GM21423 (cell line): ENCODE measurements at regions not wholly inside any gene's neighbourhood (a gene's known extent, or its start where the extent isn't known, plus 50 kb on each side); places are given as distances from the start of the nearest gene placed in this dataset.

ENCODE experiments used
- ATAC-seq: cut with Tn5 transposase; IDR thresholded peaks from one replicate; pipeline ENCODE4 v1.9.1; 2021; ENCODE audit warnings: mild to moderate bottlenecking, moderate library complexity; ENCODE audit not compliant: unreplicated experiment

GRCh38 chr5:169450464-169450863 is 133.1 kb upstream of the SPDL1 start:
- no peak for ATAC-seq

DNA sequence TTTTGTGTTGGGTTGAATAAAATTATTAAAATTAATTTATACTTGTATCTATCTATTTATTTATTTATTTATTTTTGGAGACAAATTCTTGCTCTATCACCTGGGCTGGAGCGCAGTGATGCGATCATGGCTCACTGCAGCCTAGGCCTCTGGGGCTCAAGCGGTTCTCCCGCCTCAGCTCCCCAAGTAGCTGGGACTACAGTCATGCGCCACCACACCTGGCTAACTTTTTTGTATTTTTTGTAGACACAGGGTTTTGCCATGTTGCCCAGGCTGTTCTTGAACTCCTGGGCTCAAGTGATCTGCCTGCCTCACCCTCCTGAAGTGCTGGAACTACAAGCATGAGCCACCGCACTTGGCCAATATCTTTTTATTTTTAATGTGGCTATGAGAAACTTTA is 134.7 kb upstream of the SPDL1 start:
- ATAC-seq = no peak

- no peak for ATAC-seq
Measured at GRCh38 chr5:169445191-169445590, 138.4 kb upstream of the SPDL1 start.

DNA sequence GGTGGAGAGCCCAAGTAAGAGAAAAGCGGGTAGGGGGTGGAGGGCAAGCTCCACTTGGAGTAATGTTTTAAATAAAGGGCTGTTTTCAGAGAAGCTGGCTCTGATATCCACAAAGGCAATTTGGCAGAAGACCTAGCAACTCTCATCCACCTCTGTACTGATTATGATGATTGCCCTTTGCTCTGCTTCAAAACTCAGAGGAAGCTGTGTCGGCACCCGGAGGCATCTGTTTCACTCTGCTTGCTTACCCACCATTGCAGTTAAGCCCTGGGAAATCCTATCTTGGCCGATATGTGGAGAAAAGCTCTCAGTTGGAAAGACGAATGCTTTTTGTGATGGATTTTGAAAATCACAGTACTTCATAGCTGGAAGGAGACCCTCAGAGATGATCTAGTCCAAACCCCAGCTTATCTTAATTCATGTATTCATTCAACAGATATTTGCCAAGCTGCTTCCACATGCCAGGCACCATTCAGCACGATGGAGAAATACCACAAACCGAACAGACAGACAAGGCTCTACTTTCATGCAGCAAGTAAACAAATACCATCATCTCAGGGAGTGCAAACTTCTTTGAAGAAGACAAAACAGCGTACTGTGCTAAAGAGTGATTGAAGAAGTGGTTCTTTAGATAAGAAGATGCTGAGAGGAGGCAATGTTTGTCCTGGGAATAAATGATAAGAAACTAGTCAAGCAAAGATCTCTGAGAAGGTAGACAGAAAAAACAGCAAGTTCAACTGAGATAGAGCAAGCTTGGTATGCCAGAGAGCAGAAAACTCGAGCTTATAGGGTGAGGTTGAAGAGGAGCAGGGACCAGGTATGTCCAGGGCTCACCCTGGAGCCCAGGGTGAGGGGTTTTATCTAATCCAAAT is 140.4 kb upstream of the SPDL1 start:
- no peak for ATAC-seq

DNA sequence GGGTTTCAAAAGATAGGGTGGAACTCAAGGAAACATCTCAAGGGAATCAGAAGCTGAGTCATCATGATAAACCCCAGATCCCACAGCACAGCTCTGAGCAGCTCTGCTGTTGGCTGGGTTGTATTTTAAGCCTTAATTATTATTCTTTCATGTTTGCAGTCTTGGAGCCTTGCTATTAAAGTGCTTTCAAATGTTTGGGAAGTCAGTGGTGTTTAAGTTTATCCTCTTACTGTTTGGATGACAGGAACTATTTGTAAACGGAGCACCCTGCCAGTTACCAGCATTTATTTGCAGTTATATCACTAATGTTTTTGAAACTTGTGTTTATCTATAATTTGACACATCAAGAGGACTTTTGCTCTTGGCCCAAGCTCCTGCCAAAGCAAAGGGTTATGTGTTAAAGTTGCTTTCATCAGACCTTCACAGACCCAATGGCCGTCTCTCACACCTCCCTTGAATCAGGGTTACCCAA is 141.1 kb upstream of the SPDL1 start:
- no peak for ATAC-seq

GRCh38 chr5:169440107-169440705 is 139.3 kb upstream of the SLIT3 start:
- no peak for ATAC-seq

GRCh38 chr5:169439362-169439761 is 138.4 kb upstream of the SLIT3 start:
- no peak for ATAC-seq

- ATAC-seq = no peak
Measured at GRCh38 chr5:169435506-169436229, 134.7 kb upstream of the SLIT3 start.

DNA sequence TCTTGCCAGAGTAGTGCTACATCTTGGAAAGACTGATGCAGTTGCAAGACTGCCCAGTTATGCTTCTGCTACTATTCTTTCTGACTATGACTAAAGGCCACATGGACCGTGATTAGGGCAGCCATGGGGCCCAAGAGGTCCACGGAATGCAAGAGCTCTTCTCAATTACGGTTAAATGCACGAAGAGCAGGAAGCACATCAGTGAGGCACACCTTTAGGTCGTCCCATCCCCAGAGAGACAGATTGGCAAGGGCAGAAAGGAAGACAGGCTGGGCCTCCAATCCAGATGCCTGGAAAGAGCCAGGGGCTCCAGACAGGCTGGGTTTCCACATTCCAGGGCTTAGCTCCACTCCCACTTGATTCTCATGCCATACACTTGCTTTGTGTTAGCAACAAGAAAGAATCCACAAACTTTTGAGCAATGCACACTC is 132.3 kb upstream of the SLIT3 start:
- ATAC-seq = no peak

GRCh38 chr5:169431386-169431785 is 130.4 kb upstream of the SLIT3 start:
- ATAC-seq = no peak

- no peak for ATAC-seq
Measured at GRCh38 chr5:169430671-169431070, 129.7 kb upstream of the SLIT3 start.

DNA sequence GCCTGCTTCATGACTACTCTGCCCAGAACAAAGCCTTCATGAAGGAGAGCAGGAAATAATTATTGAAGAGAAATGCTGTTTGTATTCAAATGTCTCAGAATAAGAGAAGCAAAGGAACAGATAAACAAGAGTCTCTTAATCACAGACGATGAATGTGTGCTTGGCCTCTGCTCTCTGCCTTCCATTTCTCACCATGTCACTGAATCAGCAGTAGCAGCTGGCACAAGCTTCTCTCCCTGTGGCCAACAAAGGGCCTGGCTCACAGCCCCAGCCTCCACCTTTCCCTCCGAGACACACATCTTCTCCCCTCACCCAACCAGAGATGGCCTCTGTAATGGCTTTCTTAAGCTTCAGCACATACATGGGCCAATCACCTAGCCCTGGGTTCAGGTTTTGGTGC is 128.1 kb upstream of the SLIT3 start:
- no peak for ATAC-seq

DNA sequence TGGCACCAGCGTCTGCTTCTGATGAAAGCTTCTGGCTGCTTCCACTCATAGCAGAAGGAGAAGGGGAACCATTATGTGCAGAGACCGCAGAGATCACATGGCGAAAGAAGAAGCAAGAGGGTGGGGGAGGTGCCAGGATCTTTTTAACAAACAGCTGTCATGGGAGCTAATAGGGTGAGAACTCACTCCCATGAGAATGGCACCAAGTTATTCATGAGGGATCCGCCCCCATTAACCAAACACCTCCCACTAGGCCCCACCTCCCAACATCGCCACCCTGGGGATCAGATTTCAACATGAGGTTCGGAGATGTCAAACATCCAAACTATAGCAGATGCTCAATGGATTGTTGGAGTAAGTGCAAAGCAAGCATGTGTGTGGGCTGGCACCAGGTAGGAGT is 125.8 kb upstream of the SLIT3 start:
- no peak for ATAC-seq

- no peak for ATAC-seq
Measured at GRCh38 chr5:169424670-169425378, 123.9 kb upstream of the SLIT3 start.

DNA sequence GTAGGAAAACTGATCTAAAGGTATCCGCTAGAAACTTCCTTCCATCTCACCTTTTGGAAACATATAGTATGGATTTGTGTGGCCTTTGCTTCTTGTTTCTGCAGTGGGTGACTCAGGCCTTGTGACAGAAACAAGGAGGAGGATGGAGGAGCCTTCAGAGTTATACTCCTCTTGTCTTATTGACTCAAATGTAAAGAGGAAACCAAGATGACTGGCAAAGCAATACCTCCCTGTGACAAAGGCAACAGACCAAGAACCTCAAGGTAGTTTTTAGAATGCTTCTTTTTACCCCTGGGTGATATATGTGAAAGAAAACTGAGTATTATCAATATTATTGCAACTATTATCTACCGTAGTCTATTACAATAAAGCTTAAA is 123.3 kb upstream of the SLIT3 start:
- no peak for ATAC-seq

GRCh38 chr5:169423580-169424278 is 122.8 kb upstream of the SLIT3 start:
- no peak for ATAC-seq

- ATAC-seq = no peak
Measured at GRCh38 chr5:169422087-169422486, 121.1 kb upstream of the SLIT3 start.

- ATAC-seq = no peak
Measured at GRCh38 chr5:169421677-169422076, 120.7 kb upstream of the SLIT3 start.

GRCh38 chr5:169417676-169418075 is 116.7 kb upstream of the SLIT3 start:
- ATAC-seq = no peak

DNA sequence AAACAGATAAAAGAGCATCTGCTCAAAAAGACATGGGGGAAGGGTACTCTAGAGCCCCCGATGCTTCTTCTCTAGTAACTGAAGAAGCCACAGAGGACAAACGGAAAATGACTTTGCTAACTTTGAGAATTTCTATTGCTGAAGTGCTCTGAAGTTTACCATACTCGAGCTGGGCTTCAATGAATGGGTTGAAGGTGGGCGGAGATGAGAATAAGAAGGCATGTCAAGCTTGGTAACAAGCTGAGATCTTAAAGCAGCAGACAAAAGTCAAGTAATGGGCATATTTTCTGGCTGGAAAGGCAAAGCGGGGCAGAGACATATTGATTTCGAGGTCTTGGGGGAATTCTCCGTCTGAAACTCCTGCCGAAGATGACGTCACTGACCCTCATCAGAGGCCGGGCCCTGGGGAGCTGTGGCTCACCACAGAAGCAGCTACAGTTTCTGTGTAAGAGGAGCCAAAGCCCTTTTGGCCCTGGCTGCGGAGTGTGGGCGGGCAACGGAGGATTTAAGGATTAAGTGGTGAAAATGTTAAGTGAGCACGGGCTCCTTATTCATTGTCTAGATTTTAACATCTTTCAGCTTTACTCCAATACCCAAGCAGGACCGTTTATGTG is 115.8 kb upstream of the SLIT3 start:
- ATAC-seq = peak; percentile 63
